DND-41 (cell line): ENCODE measurements at regions not wholly inside any gene's neighbourhood (a gene's known extent, or its start where the extent isn't known, plus 50 kb on each side); places are given as distances from the start of the nearest gene placed in this dataset.

ENCODE experiments used
- ATAC-seq: fragments of 200-7000 bp; cut with Tn5 transposase; 3 replicates; pipeline ENCODE4 v1.9.1; 2021; ENCODE audit warnings: low read depth; ENCODE audit not compliant: insufficient read depth
- DNase-seq: peaks from one replicate; pipeline ENCODE4 v3.0.0-alpha.2; 2020
- H2AFZ ChIP-seq: 2 replicates; pipeline ENCODE4 v1.6.0; 2012; ENCODE audit warnings: low read depth, low read length
- H3K27ac ChIP-seq: 2 replicates; pipeline ENCODE4 v1.5.1; 2012; ENCODE audit warnings: low read length, inconsistent platforms
- H3K27me3 ChIP-seq: fragments of 200-600 bp; sonication (generic); 2 replicates; pipeline ENCODE4 v1.6.0; 2012; ENCODE audit warnings: low read length, mild to moderate bottlenecking, inconsistent platforms; ENCODE audit not compliant: insufficient read depth, poor library complexity
- H3K36me3 ChIP-seq: 2 replicates; pipeline ENCODE4 v1.5.1; 2012; ENCODE audit warnings: low read length, inconsistent platforms; ENCODE audit not compliant: insufficient read depth
- H3K4me1 ChIP-seq: 2 replicates; pipeline ENCODE4 v1.5.1; 2012; ENCODE audit warnings: mild to moderate bottlenecking, low read length; ENCODE audit not compliant: insufficient read depth
- H3K4me2 ChIP-seq: 2 replicates; pipeline ENCODE4 v1.6.0; 2012; ENCODE audit warnings: mild to moderate bottlenecking, moderate library complexity, low read length, inconsistent platforms; ENCODE audit not compliant: insufficient read depth
- H3K4me3 ChIP-seq, 2 experiments: fragments of 200-600 bp in 1 of 2; shearing (Covaris generic) in 1 of 2; 2 replicates each; pipeline ENCODE4 v1.5.1; 2012 to 2016; ENCODE audit warnings: inconsistent platforms in 2 of 2, low read length in 2 of 2, mild to moderate bottlenecking in 2 of 2, low read depth in 1 of 2, moderate library complexity in 1 of 2
- H3K79me2 ChIP-seq: 2 replicates; pipeline ENCODE4 v1.6.0; 2012; ENCODE audit warnings: low read length, inconsistent platforms; ENCODE audit not compliant: insufficient read depth
- H3K9ac ChIP-seq: 2 replicates; pipeline ENCODE4 v1.6.0; 2012; ENCODE audit warnings: low read depth, mild to moderate bottlenecking, inconsistent platforms, low read length, moderate library complexity
- H3K9me3 ChIP-seq: 2 replicates; pipeline ENCODE4 v1.5.1; 2012; ENCODE audit warnings: low read length, moderate library complexity, mild to moderate bottlenecking, inconsistent platforms; ENCODE audit not compliant: insufficient read depth, severe bottlenecking
- H4K20me1 ChIP-seq: 2 replicates; pipeline ENCODE4 v1.6.0; 2012; ENCODE audit warnings: low read length; ENCODE audit not compliant: insufficient read depth
- CTCF ChIP-seq: IDR thresholded peaks from 2 replicates; pipeline ENCODE4 v1.5.1; 2012; ENCODE audit warnings: borderline replicate concordance, low read length, moderate library complexity, mild to moderate bottlenecking; ENCODE audit not compliant: poor library complexity, severe bottlenecking; ENCODE audit errors: extremely low read depth
- EZH2 ChIP-seq: IDR thresholded peaks from 3 replicates; pipeline ENCODE4 v1.6.1; 2012; ENCODE audit warnings: borderline replicate concordance, low read depth, mild to moderate bottlenecking, moderate library complexity, low read length, inconsistent platforms; ENCODE audit not compliant: severe bottlenecking

GRCh38 chr5:133750856-133751255 lies 138.5 kb upstream of the FSTL4 start:
- H3K79me2 ChIP-seq, result no peaks in the 10 kb centered on the region
- H3K4me1 ChIP-seq, result no peaks in the 10 kb centered on the region
- no peak overlapping the region for H3K4me3 ChIP-seq
- H2AFZ ChIP-seq, result no peak overlapping the region
- no peaks in the 10 kb centered on the region for H3K9me3 ChIP-seq
- H3K27ac ChIP-seq, result no peak overlapping the region
- TF ChIP-seq CTCF (no peak), EZH2 (no peak)
- H3K9ac ChIP-seq, result no peak overlapping the region
- DNase-seq, result no peak
- H3K27me3 ChIP-seq, result peaks cover 12% of the 10 kb centered on the region
- H3K4me2 ChIP-seq, result no peak overlapping the region
- no peaks in the 10 kb centered on the region for H3K36me3 ChIP-seq
- no peaks in the 10 kb centered on the region for H4K20me1 ChIP-seq
- ATAC-seq, result no peak

GRCh38 chr5:133750356-133750755 lies 138.0 kb upstream of the FSTL4 start:
- ATAC-seq (no peak), DNase-seq (no peak)
- Histone ChIP-seq H3K36me3 (no peaks in the 10 kb centered on the region), H3K4me2 (no peak overlapping the region), H3K9me3 (no peaks in the 10 kb centered on the region), H2AFZ (no peak overlapping the region), H3K9ac (no peak overlapping the region), H3K4me1 (no peaks in the 10 kb centered on the region), H3K79me2 (no peaks in the 10 kb centered on the region), H4K20me1 (no peaks in the 10 kb centered on the region), H3K27ac (no peak overlapping the region), H3K27me3 (peaks cover 12% of the 10 kb centered on the region), H3K4me3 (no peak overlapping the region)
- TF ChIP-seq EZH2 (no peak), CTCF (no peak)

GRCh38 chr5:133749331-133749985 lies 137.1 kb upstream of the FSTL4 start:
- no peak overlapping the region for H2AFZ ChIP-seq
- H3K36me3 ChIP-seq, result no peaks in the 10 kb centered on the region
- H3K4me1 ChIP-seq, result no peaks in the 10 kb centered on the region
- H4K20me1 ChIP-seq, result no peaks in the 10 kb centered on the region; the same call in 1 of the 2 replicates
- no peaks in the 10 kb centered on the region for H3K79me2 ChIP-seq
- ATAC-seq, result no peak
- no peak for DNase-seq
- TF ChIP-seq EZH2 (no peak), CTCF (no peak)
- peaks cover 8% of the 10 kb centered on the region for H3K27me3 ChIP-seq
- H3K27ac ChIP-seq, result no peak overlapping the region
- no peak overlapping the region for H3K4me3 ChIP-seq
- H3K9ac ChIP-seq, result no peak overlapping the region
- H3K9me3 ChIP-seq, result no peaks in the 10 kb centered on the region
- no peak overlapping the region for H3K4me2 ChIP-seq
